ENCODE measurements at regions not wholly inside any gene's neighbourhood (a gene's known extent, or its start where the extent isn't known, plus 50 kb on each side); places are given as distances from the start of the nearest gene placed in this dataset.
A peak's percentile ranks its signal among the peaks of the same experiment; 100 is the strongest.

GRCh38 chr15:47620960-47621681 is 96.2 kb upstream of the SEMA6D start:
- Histone ChIP-seq H2AFZ (ENCODE audit: low read length) (no peak overlapping the region), H3K9me3 (replicated peaks; ENCODE audit: insufficient read depth, low read length) (no peaks in the 10 kb centered on the region), H4K20me1 (ENCODE audit: insufficient read depth, low read length) (no peaks in the 10 kb centered on the region), H3K4me2 (ENCODE audit: low read depth, low read length) (no peak overlapping the region), H3K4me3 (ENCODE audit: low read length) (no peak overlapping the region), H3K9me2 (replicated peaks; ENCODE audit: insufficient read depth, low read length) (no peaks in the 10 kb centered on the region), H3K27me3 (replicated peaks; ENCODE audit: insufficient read depth, low read length) (no peaks in the 10 kb centered on the region), H3K79me2 (ENCODE audit: low read length) (no peaks in the 10 kb centered on the region), H3F3A (ENCODE audit: insufficient read depth, low read length) (no peaks in the 10 kb centered on the region), H3K4me1 (ENCODE audit: low read length) (peaks cover 7% of the 10 kb centered on the region; the same call in 1 of the 2 replicates), H3K27ac (ENCODE audit: low read length) (no peak overlapping the region), H3K36me3 (replicated peaks; ENCODE audit: insufficient read depth, low read length) (no peaks in the 10 kb centered on the region), H3K9ac (ENCODE audit: low read length) (no peak overlapping the region)
- DNase-seq, result no peak
- TF ChIP-seq EZH2phosphoT487 (IDR thresholded peaks at IDR 0.05; ENCODE audit: low read length) (no peak), EZH2 (optimal IDR thresholded peaks at IDR 0.05; ENCODE audit: low read depth, low read length) (no peak)
- TF ChIP-seq, protein P1, sequence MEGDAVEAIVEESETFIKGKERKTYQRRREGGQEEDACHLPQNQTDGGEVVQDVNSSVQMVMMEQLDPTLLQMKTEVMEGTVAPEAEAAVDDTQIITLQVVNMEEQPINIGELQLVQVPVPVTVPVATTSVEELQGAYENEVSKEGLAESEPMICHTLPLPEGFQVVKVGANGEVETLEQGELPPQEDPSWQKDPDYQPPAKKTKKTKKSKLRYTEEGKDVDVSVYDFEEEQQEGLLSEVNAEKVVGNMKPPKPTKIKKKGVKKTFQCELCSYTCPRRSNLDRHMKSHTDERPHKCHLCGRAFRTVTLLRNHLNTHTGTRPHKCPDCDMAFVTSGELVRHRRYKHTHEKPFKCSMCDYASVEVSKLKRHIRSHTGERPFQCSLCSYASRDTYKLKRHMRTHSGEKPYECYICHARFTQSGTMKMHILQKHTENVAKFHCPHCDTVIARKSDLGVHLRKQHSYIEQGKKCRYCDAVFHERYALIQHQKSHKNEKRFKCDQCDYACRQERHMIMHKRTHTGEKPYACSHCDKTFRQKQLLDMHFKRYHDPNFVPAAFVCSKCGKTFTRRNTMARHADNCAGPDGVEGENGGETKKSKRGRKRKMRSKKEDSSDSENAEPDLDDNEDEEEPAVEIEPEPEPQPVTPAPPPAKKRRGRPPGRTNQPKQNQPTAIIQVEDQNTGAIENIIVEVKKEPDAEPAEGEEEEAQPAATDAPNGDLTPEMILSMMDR (IDR thresholded peaks at IDR 0.05; ENCODE audit: low read length), result no peak

DNA sequence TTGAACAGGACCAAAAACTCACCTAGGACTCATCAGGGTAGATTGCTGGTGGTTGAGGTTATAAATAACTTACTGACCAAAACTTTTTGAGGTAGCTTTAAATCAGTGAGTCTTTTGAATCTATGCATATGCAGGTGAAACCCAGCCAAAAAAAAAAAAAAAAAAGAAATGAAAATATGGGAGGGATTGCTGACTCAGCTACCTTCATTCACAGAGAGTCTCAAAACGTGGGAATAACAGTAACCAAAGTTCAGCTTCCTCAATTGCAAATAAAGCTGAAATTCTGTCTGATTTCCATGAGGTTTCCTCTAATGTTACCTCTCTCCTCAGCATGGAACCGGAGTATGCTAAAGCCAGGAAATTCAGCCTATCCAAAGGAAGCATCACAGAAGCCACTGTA is 95.2 kb upstream of the SEMA6D start:
- Histone ChIP-seq H3K4me2 (ENCODE audit: low read depth, low read length) (no peak overlapping the region), H3K36me3 (replicated peaks; ENCODE audit: insufficient read depth, low read length) (no peaks in the 10 kb centered on the region), H3K4me3 (ENCODE audit: low read length) (no peak overlapping the region)

GRCh38 chr15:47624503-47624902 is 92.8 kb upstream of the SEMA6D start:
- no peak overlapping the region for H3K4me2 ChIP-seq (ENCODE audit: low read depth, low read length)

More for the DNA sequence above, 95.2 kb upstream of the SEMA6D start:
- DNase-seq, result peak; percentile 24
- TF ChIP-seq EZH2phosphoT487 (IDR thresholded peaks at IDR 0.05; ENCODE audit: low read length) (no peak), EZH2 (optimal IDR thresholded peaks at IDR 0.05; ENCODE audit: low read depth, low read length) (no peak)
- TF ChIP-seq, protein P1 (IDR thresholded peaks at IDR 0.05; ENCODE audit: low read length), result no peak
- no peaks in the 10 kb centered on the region for H3F3A ChIP-seq (ENCODE audit: insufficient read depth, low read length)
- no peak overlapping the region for H3K9ac ChIP-seq (ENCODE audit: low read length)
- no peak overlapping the region for H3K27ac ChIP-seq (ENCODE audit: low read length)
- H3K27me3 ChIP-seq (replicated peaks; ENCODE audit: insufficient read depth, low read length), result no peaks in the 10 kb centered on the region
- H3K9me2 ChIP-seq (replicated peaks; ENCODE audit: insufficient read depth, low read length), result no peaks in the 10 kb centered on the region
- H3K9me3 ChIP-seq (replicated peaks; ENCODE audit: insufficient read depth, low read length), result no peaks in the 10 kb centered on the region
- no peak overlapping the region for H2AFZ ChIP-seq (ENCODE audit: low read length)
- no peaks in the 10 kb centered on the region for H3K79me2 ChIP-seq (ENCODE audit: low read length)
- no peaks in the 10 kb centered on the region for H4K20me1 ChIP-seq (ENCODE audit: insufficient read depth, low read length)
- H3K4me1 ChIP-seq (ENCODE audit: low read length), result peaks cover 7% of the 10 kb centered on the region; the same call in 1 of the 2 replicates

More at GRCh38 chr15:47624503-47624902, 92.8 kb upstream of the SEMA6D start:
- Histone ChIP-seq H3K9me2 (replicated peaks; ENCODE audit: insufficient read depth, low read length) (no peaks in the 10 kb centered on the region), H3K36me3 (replicated peaks; ENCODE audit: insufficient read depth, low read length) (no peaks in the 10 kb centered on the region), H3K4me1 (ENCODE audit: low read length) (peaks cover 7% of the 10 kb centered on the region; the same call in 1 of the 2 replicates), H3K9me3 (replicated peaks; ENCODE audit: insufficient read depth, low read length) (no peaks in the 10 kb centered on the region), H3K4me3 (ENCODE audit: low read length) (no peak overlapping the region), H3F3A (ENCODE audit: insufficient read depth, low read length) (no peaks in the 10 kb centered on the region), H3K27me3 (replicated peaks; ENCODE audit: insufficient read depth, low read length) (no peaks in the 10 kb centered on the region), H4K20me1 (ENCODE audit: insufficient read depth, low read length) (no peaks in the 10 kb centered on the region), H3K9ac (ENCODE audit: low read length) (no peak overlapping the region), H3K27ac (ENCODE audit: low read length) (no peak overlapping the region), H3K79me2 (ENCODE audit: low read length) (no peaks in the 10 kb centered on the region), H2AFZ (ENCODE audit: low read length) (no peak overlapping the region)
- no peak for TF ChIP-seq EZH2 (optimal IDR thresholded peaks at IDR 0.05; ENCODE audit: low read depth, low read length)
- no peak for TF ChIP-seq EZH2phosphoT487 (IDR thresholded peaks at IDR 0.05; ENCODE audit: low read length)
- TF ChIP-seq, protein P1 (IDR thresholded peaks at IDR 0.05; ENCODE audit: low read length), result no peak
- no peak for DNase-seq

Measured in MM.1S (cell line).